ENCODE measurements at regions not wholly inside any gene's neighbourhood (a gene's known extent, or its start where the extent isn't known, plus 50 kb on each side); places are given as distances from the start of the nearest gene placed in this dataset.
"Not testable (repeated sequence)": the region's sequence is repeated elsewhere in the genome, so short reads cannot be mapped to it uniquely, and the experiment has no call there.

DNA sequence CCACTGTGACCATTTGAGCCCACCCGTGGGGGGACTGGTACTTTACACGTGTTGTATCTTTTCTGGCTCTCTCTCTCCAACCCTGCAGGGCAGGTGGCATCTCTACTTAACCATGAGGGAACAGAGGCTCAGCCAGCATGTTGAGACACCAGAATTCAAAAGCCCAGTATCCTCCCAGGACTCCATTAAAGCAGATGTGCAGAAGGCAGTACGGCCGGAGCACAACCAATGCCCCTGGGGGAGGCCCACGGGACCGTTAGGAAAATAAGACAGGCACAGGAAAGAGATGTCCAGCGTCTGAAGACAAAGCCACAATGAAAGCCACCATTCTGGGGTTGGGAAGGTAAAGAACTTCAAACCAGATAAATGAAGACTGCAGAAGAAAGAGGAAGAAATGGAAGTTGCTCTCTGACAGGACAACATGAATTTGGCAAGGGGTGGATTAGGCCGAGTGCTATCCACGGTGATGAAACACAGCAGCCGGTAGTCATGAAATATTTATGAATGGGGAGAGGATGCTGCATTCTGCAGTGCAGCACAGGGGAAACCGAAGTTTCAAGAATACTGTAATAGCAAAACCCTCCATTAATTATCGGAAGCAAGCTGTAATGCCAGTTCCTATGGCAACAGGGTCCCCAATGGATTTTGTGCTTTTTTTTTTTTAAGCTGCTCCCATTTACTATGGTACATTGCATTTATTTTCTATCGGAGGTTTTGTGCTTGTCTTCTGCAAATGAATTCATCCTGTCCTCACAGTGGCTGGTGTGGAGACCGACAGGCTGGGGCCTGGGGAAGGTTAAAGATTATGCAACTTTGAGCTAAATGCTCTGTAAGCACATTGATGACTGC is 179.4 kb downstream of the NRN1 start:
- Histone ChIP-seq H3K9me2 (replicated peaks; ENCODE audit: control insufficient read depth, low read length) (no peaks in the 10 kb centered on the region), H3K79me2 (ENCODE audit: control insufficient read depth, low read length) (no peaks in the 10 kb centered on the region), H3K27ac (ENCODE audit: low read depth, low read length) (no peak overlapping the region), H3F3A (ENCODE audit: control insufficient read depth, insufficient read depth) (peaks cover 9% of the 10 kb centered on the region; the same call in 1 of the 2 replicates), H3K4me2 (ENCODE audit: low read length) (no peak overlapping the region), H4K20me1 (ENCODE audit: control insufficient read depth, insufficient read depth, low read depth, low read length) (no peaks in the 10 kb centered on the region), H3K36me3 (ENCODE audit: control insufficient read depth, low read length) (no peaks in the 10 kb centered on the region), H3K4me3 (ENCODE audit: low read length) (no peak overlapping the region), H3K4me1 (ENCODE audit: control insufficient read depth, low read length) (peaks cover 30% of the 10 kb centered on the region), H3K27me3 (ENCODE audit: control insufficient read depth, low read length) (no peaks in the 10 kb centered on the region), H3K9me3 (ENCODE audit: control insufficient read depth, insufficient read depth, low read length) (no peaks in the 10 kb centered on the region)
- TF ChIP-seq EZH2phosphoT487 (IDR thresholded peaks at IDR 0.05; ENCODE audit: borderline replicate concordance, low read length), result no peak
- TF ChIP-seq, protein P1, sequence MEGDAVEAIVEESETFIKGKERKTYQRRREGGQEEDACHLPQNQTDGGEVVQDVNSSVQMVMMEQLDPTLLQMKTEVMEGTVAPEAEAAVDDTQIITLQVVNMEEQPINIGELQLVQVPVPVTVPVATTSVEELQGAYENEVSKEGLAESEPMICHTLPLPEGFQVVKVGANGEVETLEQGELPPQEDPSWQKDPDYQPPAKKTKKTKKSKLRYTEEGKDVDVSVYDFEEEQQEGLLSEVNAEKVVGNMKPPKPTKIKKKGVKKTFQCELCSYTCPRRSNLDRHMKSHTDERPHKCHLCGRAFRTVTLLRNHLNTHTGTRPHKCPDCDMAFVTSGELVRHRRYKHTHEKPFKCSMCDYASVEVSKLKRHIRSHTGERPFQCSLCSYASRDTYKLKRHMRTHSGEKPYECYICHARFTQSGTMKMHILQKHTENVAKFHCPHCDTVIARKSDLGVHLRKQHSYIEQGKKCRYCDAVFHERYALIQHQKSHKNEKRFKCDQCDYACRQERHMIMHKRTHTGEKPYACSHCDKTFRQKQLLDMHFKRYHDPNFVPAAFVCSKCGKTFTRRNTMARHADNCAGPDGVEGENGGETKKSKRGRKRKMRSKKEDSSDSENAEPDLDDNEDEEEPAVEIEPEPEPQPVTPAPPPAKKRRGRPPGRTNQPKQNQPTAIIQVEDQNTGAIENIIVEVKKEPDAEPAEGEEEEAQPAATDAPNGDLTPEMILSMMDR (IDR thresholded peaks at IDR 0.05; ENCODE audit: low read depth, low read length, poor library complexity, severe bottlenecking), result no peak

- not testable (repeated sequence) for H3K9me2 ChIP-seq (replicated peaks; ENCODE audit: control insufficient read depth, low read length); H4K20me1 ChIP-seq (ENCODE audit: control insufficient read depth, insufficient read depth, low read depth, low read length); H3K79me2 ChIP-seq (ENCODE audit: control insufficient read depth, low read length); H3K9me3 ChIP-seq (ENCODE audit: control insufficient read depth, insufficient read depth, low read length); H3K27me3 ChIP-seq (ENCODE audit: control insufficient read depth, low read length); H3K27ac ChIP-seq (ENCODE audit: low read depth, low read length); H3K4me2 ChIP-seq (ENCODE audit: low read length); H3K36me3 ChIP-seq (ENCODE audit: control insufficient read depth, low read length); H3F3A ChIP-seq (ENCODE audit: control insufficient read depth, insufficient read depth); H3K4me3 ChIP-seq (ENCODE audit: low read length)
- peaks cover 11% of the 10 kb centered on the region for H3K4me1 ChIP-seq (ENCODE audit: control insufficient read depth, low read length)
Observed at GRCh38 chr6:5824382-5824983, 182.2 kb downstream of the NRN1 start.
